Neural cell (in vitro differentiated cells): ENCODE measurements at regions not wholly inside any gene's neighbourhood (a gene's known extent, or its start where the extent isn't known, plus 50 kb on each side); places are given as distances from the start of the nearest gene placed in this dataset.

Experiments used
- H2AFZ ChIP-seq: fragments of 200-600, 300-800 bp; sonication (generic), shearing (Covaris generic); 2 replicates; pipeline ENCODE4 v1.6.0; 2014; ENCODE audit warnings: low read depth, mild to moderate bottlenecking, antibody characterized with exemption, low read length, moderate library complexity
- H3F3A ChIP-seq: fragments of 200-600 bp; shearing (Covaris generic); 2 replicates; pipeline ENCODE4 v1.6.1; 2016; ENCODE audit warnings: mild to moderate bottlenecking, moderate library complexity, mixed read lengths, antibody characterized with exemption, low read length; ENCODE audit not compliant: insufficient read depth, poor library complexity, severe bottlenecking
- H3K27ac ChIP-seq: fragments of 200-600, 300-800 bp; sonication (generic), shearing (Covaris generic); 2 replicates; pipeline ENCODE4 v1.5.1; 2014; ENCODE audit warnings: mild to moderate bottlenecking, low read length, moderate library complexity
- H3K27me3 ChIP-seq: fragments of 300-800, 200-600 bp; sonication (generic), shearing (Covaris generic); 2 replicates; pipeline ENCODE4 v1.6.0; 2014; ENCODE audit warnings: mild to moderate bottlenecking, low read depth, low read length, moderate library complexity; ENCODE audit not compliant: insufficient read depth
- H3K36me3 ChIP-seq: fragments of 300-800, 200-600 bp; sonication (generic), shearing (Covaris generic); 2 replicates; pipeline ENCODE4 v1.5.1; 2014; ENCODE audit warnings: mild to moderate bottlenecking, antibody characterized with exemption, low read length, moderate library complexity; ENCODE audit not compliant: insufficient read depth
- H3K4me2 ChIP-seq: fragments of 300-800, 200-600 bp; sonication (generic), shearing (Covaris generic); 2 replicates; pipeline ENCODE4 v1.6.0; 2014; ENCODE audit warnings: mild to moderate bottlenecking, low read length
- H3K4me3 ChIP-seq: fragments of 300-800, 200-600 bp; sonication (generic), shearing (Covaris generic); 2 replicates; pipeline ENCODE4 v1.5.1; 2014; ENCODE audit warnings: mild to moderate bottlenecking, low read length, moderate library complexity
- H3K79me2 ChIP-seq: fragments of 200-600 bp; shearing (Covaris generic); replicated peaks from 2 replicates; pipeline ENCODE4 v1.6.0; 2014; ENCODE audit warnings: mild to moderate bottlenecking, low read length, moderate library complexity; ENCODE audit not compliant: insufficient read depth
- H3K9ac ChIP-seq: fragments of 300-800, 200-600 bp; sonication (generic), shearing (Covaris generic); 2 replicates; pipeline ENCODE4 v1.6.1; 2016; ENCODE audit warnings: mild to moderate bottlenecking, low read length, mixed read lengths
- H3K9me2 ChIP-seq: fragments of 200-600 bp; shearing (Covaris generic); 2 replicates; pipeline ENCODE4 v1.6.1; 2016; ENCODE audit warnings: mild to moderate bottlenecking, low read length, mixed read lengths; ENCODE audit not compliant: insufficient read depth
- H3K9me3 ChIP-seq: fragments of 200-600, 300-800 bp; sonication (generic), shearing (Covaris generic); 2 replicates; pipeline ENCODE4 v1.6.1; 2016; ENCODE audit warnings: mild to moderate bottlenecking, mixed run types, low read length, moderate library complexity, mixed read lengths
- H4K20me1 ChIP-seq: fragments of 200-600 bp; shearing (Covaris generic); 2 replicates; pipeline ENCODE4 v1.6.1; 2016; ENCODE audit warnings: mild to moderate bottlenecking, mixed run types; ENCODE audit not compliant: insufficient read depth
- EP300 ChIP-seq: fragments of 450-650 bp; conservative IDR thresholded peaks from 2 replicates; pipeline ENCODE4 v1.6.1; 2014; ENCODE audit warnings: antibody characterized with exemption, mild to moderate bottlenecking, moderate library complexity; ENCODE audit not compliant: poor library complexity, severe bottlenecking
- EZH2 ChIP-seq: fragments of 200-600, 300-800 bp; shearing (Covaris generic), sonication (generic); IDR thresholded peaks from 2 replicates; pipeline ENCODE4 v1.6.1; 2014; ENCODE audit warnings: antibody characterized with exemption, low read length, borderline replicate concordance, mild to moderate bottlenecking; ENCODE audit not compliant: insufficient read depth, poor library complexity, severe bottlenecking
- MXI1 ChIP-seq: fragments of 450-650 bp; conservative IDR thresholded peaks from 2 replicates; pipeline ENCODE4 v1.6.1; 2014; ENCODE audit warnings: antibody characterized with exemption, mild to moderate bottlenecking; ENCODE audit not compliant: poor library complexity, severe bottlenecking
- POLR2AphosphoS5 ChIP-seq: IDR thresholded peaks from 2 replicates; pipeline ENCODE4 v1.6.1; 2012
- RAD21 ChIP-seq: fragments of 450-650 bp; conservative IDR thresholded peaks from 2 replicates; pipeline ENCODE4 v1.6.1; 2014; ENCODE audit warnings: antibody characterized with exemption, mild to moderate bottlenecking, moderate library complexity
- SMC3 ChIP-seq: fragments of 450-650 bp; conservative IDR thresholded peaks from 2 replicates; pipeline ENCODE4 v1.6.1; 2014; ENCODE audit warnings: antibody characterized with exemption, mild to moderate bottlenecking, moderate library complexity; ENCODE audit not compliant: poor library complexity
- TAF1 ChIP-seq: IDR thresholded peaks from 2 replicates; pipeline ENCODE4 v1.6.1; 2012; ENCODE audit warnings: low read depth
- TF ChIP-seq, protein P1 (sequence below): IDR thresholded peaks from 2 replicates; pipeline ENCODE4 v1.6.1; 2012; ENCODE audit warnings: borderline replicate concordance
- TF ChIP-seq, protein P2 (sequence below): fragments of 450-650 bp; IDR thresholded peaks from 2 replicates; pipeline ENCODE4 v1.5.1; 2014; ENCODE audit warnings: antibody characterized with exemption, mild to moderate bottlenecking, moderate library complexity; ENCODE audit not compliant: poor library complexity, severe bottlenecking

DNA sequence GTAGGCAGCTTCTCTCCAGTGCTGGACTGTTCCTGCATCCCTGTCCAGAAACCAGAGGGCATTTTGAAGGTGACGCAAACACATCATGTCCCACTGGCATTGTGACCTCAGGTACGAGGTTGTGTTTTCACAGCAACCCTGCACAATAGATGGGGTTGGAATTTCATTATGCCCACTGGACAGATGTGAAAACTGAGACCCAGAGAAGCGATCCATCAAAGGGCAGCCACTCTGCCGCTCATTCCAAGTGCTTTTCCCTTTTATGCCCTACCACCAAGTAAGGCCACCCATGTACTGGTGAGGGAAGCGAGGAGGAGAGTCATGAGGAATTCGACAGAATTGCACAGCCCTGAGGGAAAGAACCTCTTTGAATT is 63.3 kb downstream of the CALML3 start:
- Histone ChIP-seq H3K27me3 (no peaks in the 10 kb centered on the region), H3K9me2 (no peaks in the 10 kb centered on the region)
- TF ChIP-seq EZH2 (no peak), MXI1 (no peak), SMC3 (no peak), EP300 (no peak), RAD21 (no peak), TAF1 (no peak), POLR2AphosphoS5 (no peak)
- TF ChIP-seq, protein P1, sequence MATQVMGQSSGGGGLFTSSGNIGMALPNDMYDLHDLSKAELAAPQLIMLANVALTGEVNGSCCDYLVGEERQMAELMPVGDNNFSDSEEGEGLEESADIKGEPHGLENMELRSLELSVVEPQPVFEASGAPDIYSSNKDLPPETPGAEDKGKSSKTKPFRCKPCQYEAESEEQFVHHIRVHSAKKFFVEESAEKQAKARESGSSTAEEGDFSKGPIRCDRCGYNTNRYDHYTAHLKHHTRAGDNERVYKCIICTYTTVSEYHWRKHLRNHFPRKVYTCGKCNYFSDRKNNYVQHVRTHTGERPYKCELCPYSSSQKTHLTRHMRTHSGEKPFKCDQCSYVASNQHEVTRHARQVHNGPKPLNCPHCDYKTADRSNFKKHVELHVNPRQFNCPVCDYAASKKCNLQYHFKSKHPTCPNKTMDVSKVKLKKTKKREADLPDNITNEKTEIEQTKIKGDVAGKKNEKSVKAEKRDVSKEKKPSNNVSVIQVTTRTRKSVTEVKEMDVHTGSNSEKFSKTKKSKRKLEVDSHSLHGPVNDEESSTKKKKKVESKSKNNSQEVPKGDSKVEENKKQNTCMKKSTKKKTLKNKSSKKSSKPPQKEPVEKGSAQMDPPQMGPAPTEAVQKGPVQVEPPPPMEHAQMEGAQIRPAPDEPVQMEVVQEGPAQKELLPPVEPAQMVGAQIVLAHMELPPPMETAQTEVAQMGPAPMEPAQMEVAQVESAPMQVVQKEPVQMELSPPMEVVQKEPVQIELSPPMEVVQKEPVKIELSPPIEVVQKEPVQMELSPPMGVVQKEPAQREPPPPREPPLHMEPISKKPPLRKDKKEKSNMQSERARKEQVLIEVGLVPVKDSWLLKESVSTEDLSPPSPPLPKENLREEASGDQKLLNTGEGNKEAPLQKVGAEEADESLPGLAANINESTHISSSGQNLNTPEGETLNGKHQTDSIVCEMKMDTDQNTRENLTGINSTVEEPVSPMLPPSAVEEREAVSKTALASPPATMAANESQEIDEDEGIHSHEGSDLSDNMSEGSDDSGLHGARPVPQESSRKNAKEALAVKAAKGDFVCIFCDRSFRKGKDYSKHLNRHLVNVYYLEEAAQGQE = no peak
- TF ChIP-seq, protein P2, sequence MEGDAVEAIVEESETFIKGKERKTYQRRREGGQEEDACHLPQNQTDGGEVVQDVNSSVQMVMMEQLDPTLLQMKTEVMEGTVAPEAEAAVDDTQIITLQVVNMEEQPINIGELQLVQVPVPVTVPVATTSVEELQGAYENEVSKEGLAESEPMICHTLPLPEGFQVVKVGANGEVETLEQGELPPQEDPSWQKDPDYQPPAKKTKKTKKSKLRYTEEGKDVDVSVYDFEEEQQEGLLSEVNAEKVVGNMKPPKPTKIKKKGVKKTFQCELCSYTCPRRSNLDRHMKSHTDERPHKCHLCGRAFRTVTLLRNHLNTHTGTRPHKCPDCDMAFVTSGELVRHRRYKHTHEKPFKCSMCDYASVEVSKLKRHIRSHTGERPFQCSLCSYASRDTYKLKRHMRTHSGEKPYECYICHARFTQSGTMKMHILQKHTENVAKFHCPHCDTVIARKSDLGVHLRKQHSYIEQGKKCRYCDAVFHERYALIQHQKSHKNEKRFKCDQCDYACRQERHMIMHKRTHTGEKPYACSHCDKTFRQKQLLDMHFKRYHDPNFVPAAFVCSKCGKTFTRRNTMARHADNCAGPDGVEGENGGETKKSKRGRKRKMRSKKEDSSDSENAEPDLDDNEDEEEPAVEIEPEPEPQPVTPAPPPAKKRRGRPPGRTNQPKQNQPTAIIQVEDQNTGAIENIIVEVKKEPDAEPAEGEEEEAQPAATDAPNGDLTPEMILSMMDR = no peak

DNA sequence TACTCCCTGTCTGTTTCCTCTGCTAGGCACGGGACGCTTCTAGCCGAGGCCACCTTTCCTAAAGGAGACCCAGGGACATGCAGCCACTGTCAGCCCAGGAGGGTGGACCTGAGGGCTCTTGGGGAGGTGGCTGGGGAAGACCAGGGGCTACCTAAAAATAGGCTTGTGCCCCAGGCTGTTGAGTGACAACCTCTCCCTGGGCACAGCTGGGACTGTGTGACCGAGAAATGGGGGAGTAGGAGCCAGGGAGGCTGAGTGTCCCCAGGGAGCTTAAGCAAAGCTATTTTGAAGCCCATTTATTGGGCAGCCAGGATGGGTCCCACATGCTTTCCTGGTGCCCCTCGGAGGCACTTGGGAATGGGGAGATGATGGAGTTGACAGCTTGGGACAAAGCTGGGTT is 63.8 kb downstream of the CALML3 start:
- Histone ChIP-seq H3F3A (no peaks in the 10 kb centered on the region), H3K36me3 (no peaks in the 10 kb centered on the region), H3K27ac (no peak overlapping the region), H3K4me3 (no peak overlapping the region), H3K79me2 (no peaks in the 10 kb centered on the region), H3K9ac (no peak overlapping the region), H3K27me3 (no peaks in the 10 kb centered on the region), H3K4me2 (no peak overlapping the region), H2AFZ (no peak overlapping the region), H4K20me1 (no peaks in the 10 kb centered on the region), H3K9me2 (no peaks in the 10 kb centered on the region), H3K9me3 (no peaks in the 10 kb centered on the region)
- TF ChIP-seq RAD21 (no peak), TAF1 (no peak), SMC3 (no peak), POLR2AphosphoS5 (no peak), EP300 (no peak), EZH2 (no peak), MXI1 (no peak)
- TF ChIP-seq, protein P2 = no peak
- TF ChIP-seq, protein P1 = no peak

More for the DNA sequence above, 63.3 kb downstream of the CALML3 start:
- H3K9me3 ChIP-seq = no peaks in the 10 kb centered on the region
- no peak overlapping the region for H3K4me2 ChIP-seq
- H3F3A ChIP-seq = no peaks in the 10 kb centered on the region
- no peak overlapping the region for H3K27ac ChIP-seq
- H4K20me1 ChIP-seq = no peaks in the 10 kb centered on the region
- H3K9ac ChIP-seq = no peak overlapping the region
- H3K36me3 ChIP-seq = no peaks in the 10 kb centered on the region
- no peak overlapping the region for H2AFZ ChIP-seq
- no peaks in the 10 kb centered on the region for H3K79me2 ChIP-seq
- no peak overlapping the region for H3K4me3 ChIP-seq
